Neural cell (in vitro differentiated cells): ENCODE measurements at regions not wholly inside any gene's neighbourhood (a gene's known extent, or its start where the extent isn't known, plus 50 kb on each side); places are given as distances from the start of the nearest gene placed in this dataset.

Source experiments
- H2AFZ ChIP-seq: fragments of 200-600, 300-800 bp; sonication (generic), shearing (Covaris generic); 2 replicates; pipeline ENCODE4 v1.6.0; 2014; ENCODE audit warnings: low read depth, mild to moderate bottlenecking, antibody characterized with exemption, low read length, moderate library complexity
- H3F3A ChIP-seq: fragments of 200-600 bp; shearing (Covaris generic); 2 replicates; pipeline ENCODE4 v1.6.1; 2016; ENCODE audit warnings: mild to moderate bottlenecking, moderate library complexity, mixed read lengths, antibody characterized with exemption, low read length; ENCODE audit not compliant: insufficient read depth, poor library complexity, severe bottlenecking
- H3K27ac ChIP-seq: fragments of 200-600, 300-800 bp; sonication (generic), shearing (Covaris generic); 2 replicates; pipeline ENCODE4 v1.5.1; 2014; ENCODE audit warnings: mild to moderate bottlenecking, low read length, moderate library complexity
- H3K27me3 ChIP-seq: fragments of 300-800, 200-600 bp; sonication (generic), shearing (Covaris generic); 2 replicates; pipeline ENCODE4 v1.6.0; 2014; ENCODE audit warnings: mild to moderate bottlenecking, low read depth, low read length, moderate library complexity; ENCODE audit not compliant: insufficient read depth
- H3K36me3 ChIP-seq: fragments of 300-800, 200-600 bp; sonication (generic), shearing (Covaris generic); 2 replicates; pipeline ENCODE4 v1.5.1; 2014; ENCODE audit warnings: mild to moderate bottlenecking, antibody characterized with exemption, low read length, moderate library complexity; ENCODE audit not compliant: insufficient read depth
- H3K4me2 ChIP-seq: fragments of 300-800, 200-600 bp; sonication (generic), shearing (Covaris generic); 2 replicates; pipeline ENCODE4 v1.6.0; 2014; ENCODE audit warnings: mild to moderate bottlenecking, low read length
- H3K4me3 ChIP-seq: fragments of 300-800, 200-600 bp; sonication (generic), shearing (Covaris generic); 2 replicates; pipeline ENCODE4 v1.5.1; 2014; ENCODE audit warnings: mild to moderate bottlenecking, low read length, moderate library complexity
- H3K79me2 ChIP-seq: fragments of 200-600 bp; shearing (Covaris generic); replicated peaks from 2 replicates; pipeline ENCODE4 v1.6.0; 2014; ENCODE audit warnings: mild to moderate bottlenecking, low read length, moderate library complexity; ENCODE audit not compliant: insufficient read depth
- H3K9ac ChIP-seq: fragments of 300-800, 200-600 bp; sonication (generic), shearing (Covaris generic); 2 replicates; pipeline ENCODE4 v1.6.1; 2016; ENCODE audit warnings: mild to moderate bottlenecking, low read length, mixed read lengths
- H3K9me2 ChIP-seq: fragments of 200-600 bp; shearing (Covaris generic); 2 replicates; pipeline ENCODE4 v1.6.1; 2016; ENCODE audit warnings: mild to moderate bottlenecking, low read length, mixed read lengths; ENCODE audit not compliant: insufficient read depth
- H3K9me3 ChIP-seq: fragments of 200-600, 300-800 bp; sonication (generic), shearing (Covaris generic); 2 replicates; pipeline ENCODE4 v1.6.1; 2016; ENCODE audit warnings: mild to moderate bottlenecking, mixed run types, low read length, moderate library complexity, mixed read lengths
- H4K20me1 ChIP-seq: fragments of 200-600 bp; shearing (Covaris generic); 2 replicates; pipeline ENCODE4 v1.6.1; 2016; ENCODE audit warnings: mild to moderate bottlenecking, mixed run types; ENCODE audit not compliant: insufficient read depth
- CTCF ChIP-seq: fragments of 450-650 bp; IDR thresholded peaks from 2 replicates; pipeline ENCODE4 v1.5.1; 2014; ENCODE audit warnings: antibody characterized with exemption, mild to moderate bottlenecking, moderate library complexity; ENCODE audit not compliant: poor library complexity, severe bottlenecking
- EP300 ChIP-seq: fragments of 450-650 bp; conservative IDR thresholded peaks from 2 replicates; pipeline ENCODE4 v1.6.1; 2014; ENCODE audit warnings: antibody characterized with exemption, mild to moderate bottlenecking, moderate library complexity; ENCODE audit not compliant: poor library complexity, severe bottlenecking
- EZH2 ChIP-seq: fragments of 200-600, 300-800 bp; shearing (Covaris generic), sonication (generic); IDR thresholded peaks from 2 replicates; pipeline ENCODE4 v1.6.1; 2014; ENCODE audit warnings: antibody characterized with exemption, low read length, borderline replicate concordance, mild to moderate bottlenecking; ENCODE audit not compliant: insufficient read depth, poor library complexity, severe bottlenecking
- MXI1 ChIP-seq: fragments of 450-650 bp; conservative IDR thresholded peaks from 2 replicates; pipeline ENCODE4 v1.6.1; 2014; ENCODE audit warnings: antibody characterized with exemption, mild to moderate bottlenecking; ENCODE audit not compliant: poor library complexity, severe bottlenecking
- POLR2AphosphoS5 ChIP-seq: IDR thresholded peaks from 2 replicates; pipeline ENCODE4 v1.6.1; 2012
- RAD21 ChIP-seq: fragments of 450-650 bp; conservative IDR thresholded peaks from 2 replicates; pipeline ENCODE4 v1.6.1; 2014; ENCODE audit warnings: antibody characterized with exemption, mild to moderate bottlenecking, moderate library complexity
- REST ChIP-seq: IDR thresholded peaks from 2 replicates; pipeline ENCODE4 v1.6.1; 2012; ENCODE audit warnings: borderline replicate concordance
- SMC3 ChIP-seq: fragments of 450-650 bp; conservative IDR thresholded peaks from 2 replicates; pipeline ENCODE4 v1.6.1; 2014; ENCODE audit warnings: antibody characterized with exemption, mild to moderate bottlenecking, moderate library complexity; ENCODE audit not compliant: poor library complexity
- TAF1 ChIP-seq: IDR thresholded peaks from 2 replicates; pipeline ENCODE4 v1.6.1; 2012; ENCODE audit warnings: low read depth

- H3K79me2 ChIP-seq, result no peaks in the 10 kb centered on the region
- no peaks in the 10 kb centered on the region for H3K27me3 ChIP-seq
- H3K9me3 ChIP-seq, result no peaks in the 10 kb centered on the region
- TF ChIP-seq EZH2 (no peak), POLR2AphosphoS5 (no peak), REST (no peak), EP300 (no peak), RAD21 (no peak), MXI1 (no peak), SMC3 (no peak), TAF1 (no peak), CTCF (no peak)
- H3K27ac ChIP-seq, result no peak overlapping the region
- no peak overlapping the region for H3K9ac ChIP-seq
- no peak overlapping the region for H3K4me2 ChIP-seq
- H3K9me2 ChIP-seq, result no peaks in the 10 kb centered on the region
- no peaks in the 10 kb centered on the region for H3F3A ChIP-seq
- H3K36me3 ChIP-seq, result no peaks in the 10 kb centered on the region
- no peaks in the 10 kb centered on the region for H4K20me1 ChIP-seq
- H3K4me3 ChIP-seq, result no peak overlapping the region
- no peak overlapping the region for H2AFZ ChIP-seq
Measured at GRCh38 chr4:89422441-89422990, 114.9 kb upstream of the GPRIN3 start.

GRCh38 chr4:89420507-89420906 is 112.9 kb upstream of the GPRIN3 start:
- Histone ChIP-seq H3K4me3 (no peak overlapping the region), H3K36me3 (no peaks in the 10 kb centered on the region), H3K4me2 (no peak overlapping the region), H3F3A (no peaks in the 10 kb centered on the region), H3K27ac (no peak overlapping the region), H4K20me1 (no peaks in the 10 kb centered on the region), H3K9me2 (no peaks in the 10 kb centered on the region), H3K9ac (no peak overlapping the region), H2AFZ (no peak overlapping the region), H3K79me2 (no peaks in the 10 kb centered on the region), H3K9me3 (no peaks in the 10 kb centered on the region), H3K27me3 (no peaks in the 10 kb centered on the region)
- TF ChIP-seq REST, result no peak
- no peak for TF ChIP-seq SMC3
